Lower leg skin (tissue), 3 donors: ENCODE measurements at regions not wholly inside any gene's neighbourhood (a gene's known extent, or its start where the extent isn't known, plus 50 kb on each side); places are given as distances from the start of the nearest gene placed in this dataset.

Experiments
- CTCF ChIP-seq, 3 donors: fragments of 450-650 bp; IDR thresholded peaks; one replicate each; pipeline ENCODE4 v1.5.1; 2016; ENCODE audit warnings: antibody characterized with exemption in 3 of 3, mild to moderate bottlenecking in 3 of 3, moderate library complexity in 2 of 3
- POLR2A ChIP-seq, 2 donors: fragments of 450-650 bp; IDR thresholded peaks; one replicate each; pipeline ENCODE4 v1.6.1; 2016 to 2017; ENCODE audit warnings: antibody characterized with exemption in 2 of 2, mild to moderate bottlenecking in 1 of 2, moderate library complexity in 1 of 2

DNA sequence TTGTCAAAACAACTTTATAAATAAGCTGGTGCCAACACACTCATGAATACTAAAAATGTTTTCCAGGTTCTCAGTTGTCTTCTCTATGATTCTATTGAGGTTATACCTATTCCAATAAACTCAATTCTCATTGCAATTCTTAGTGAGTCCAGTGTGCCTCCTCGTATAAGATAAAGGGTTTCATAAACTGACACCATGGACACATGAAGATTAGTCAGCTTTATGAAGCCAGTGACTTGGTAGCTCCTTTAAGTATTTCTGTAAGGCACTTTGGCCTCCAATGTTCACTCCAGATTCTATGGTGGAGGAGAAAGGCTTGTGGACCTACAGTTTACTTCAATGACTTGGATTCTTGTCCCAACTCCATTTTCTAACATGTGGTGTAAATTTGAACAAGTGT is 521.3 kb upstream of the JARID2 start:
- TF ChIP-seq POLR2A (IDR thresholded peaks at IDR 0.05) (no peak), CTCF (IDR thresholded peaks at IDR 0.05) (no peak)
